HCT116 (cell line): ENCODE measurements at regions not wholly inside any gene's neighbourhood (a gene's known extent, or its start where the extent isn't known, plus 50 kb on each side); places are given as distances from the start of the nearest gene placed in this dataset.

ENCODE experiments used
- ATAC-seq: fragments of 200-7000 bp; cut with Tn5 transposase; 2 replicates; pipeline ENCODE4 v1.9.1; 2020; ENCODE audit warnings: mild to moderate bottlenecking, moderate library complexity
- BruUV-seq: library from RNA; stranded (reverse); fragments of 400-500 nt; replicated peaks from 2 replicates; lab custom pipeline; 2021; lab: Mats Ljungman, UMichigan
- CTCF ChIA-PET: fragments of 300-600 bp; sonication (Branson Sonifier 250); formaldehyde crosslinking; loops from one replicate; lab custom pipeline; 2021; ENCODE audit warnings: antibody characterized with exemption; lab: Charles Lee
- POLR2A ChIA-PET: fragments of 300-600, 350-600 bp; sonication (Branson Sonifier 250); formaldehyde crosslinking; loops from one replicate; lab custom pipeline; 2021; ENCODE audit warnings: antibody characterized with exemption; lab: Charles Lee
- RAD21 ChIA-PET, 2 experiments: fragments of 300-600 bp; sonication (Branson Sonifier 250); formaldehyde crosslinking; loops; one replicate each; lab custom pipeline; 2023; ENCODE audit warnings: low total read pairs in 2 of 2; ENCODE audit not compliant: uncharacterized antibody in 2 of 2, unreplicated experiment in 2 of 2, low non-redundant PET in 1 of 2; lab: Charles Lee
- DNase-seq: peaks from one replicate; pipeline ENCODE4 v3.0.0-alpha.2; 2010; ENCODE audit warnings: low read depth, low spot score
- H2AFZ ChIP-seq: fragments of 200-600 bp; shearing (Covaris generic), sonication (generic); 2 replicates; pipeline ENCODE4 v1.6.1; 2017; ENCODE audit warnings: low read depth, mixed run types, mixed read lengths, antibody characterized with exemption, low read length; ENCODE audit not compliant: poor library complexity, severe bottlenecking
- H3K27ac ChIP-seq: 2 replicates; pipeline ENCODE4 v1.5.1; 2012; ENCODE audit warnings: low read depth, low read length
- H3K27me3 ChIP-seq: fragments of 200-600 bp; sonication (generic); 2 replicates; pipeline ENCODE4 v1.6.1; 2016; ENCODE audit warnings: mixed run types, low read length, mixed read lengths; ENCODE audit not compliant: insufficient read depth
- H3K36me3 ChIP-seq, 2 experiments: fragments of 200-500 bp in 1 of 2; fragments of 200-600 bp in 1 of 2; sonication (Bioruptor generic) in 1 of 2; sonication (generic) in 1 of 2; 2 replicates each; pipeline versions ENCODE4 v1.5.1 to v1.6.1; 2014 to 2016; ENCODE audit warnings: low read length in 2 of 2, inconsistent platforms in 1 of 2, mixed read lengths in 1 of 2, mixed run types in 1 of 2; ENCODE audit not compliant: insufficient read depth in 2 of 2, control insufficient read depth in 1 of 2
- H3K4me1 ChIP-seq, 2 experiments: fragments of 200-600 bp in 1 of 2; sonication (generic) in 1 of 2; 2 replicates each; pipeline versions ENCODE4 v1.5.1 to v1.6.1; 2012 to 2017; ENCODE audit warnings: low read length in 2 of 2, inconsistent platforms in 1 of 2, mild to moderate bottlenecking in 1 of 2, mixed read lengths in 1 of 2, mixed run types in 1 of 2, moderate library complexity in 1 of 2; ENCODE audit not compliant: insufficient read depth in 2 of 2, control insufficient read depth in 1 of 2
- H3K4me2 ChIP-seq: fragments of 200-600 bp; sonication (generic); 2 replicates; pipeline ENCODE4 v1.6.1; 2017; ENCODE audit warnings: mixed run types, low read length, mixed read lengths
- H3K4me3 ChIP-seq, 2 experiments: fragments of 200-600 bp in 1 of 2; sonication (generic) in 1 of 2; replicated peaks in 1 of 2; 2 replicates each; pipeline ENCODE4 v1.5.1; 2011 to 2016; ENCODE audit warnings: low read length in 2 of 2, control low read depth in 1 of 2, low read depth in 1 of 2, mild to moderate bottlenecking in 1 of 2, mixed read lengths in 1 of 2, mixed run types in 1 of 2
- H3K79me2 ChIP-seq: fragments of 200-600 bp; sonication (generic); 2 replicates; pipeline ENCODE4 v1.6.1; 2017; ENCODE audit warnings: mild to moderate bottlenecking, mixed run types, low read length, moderate library complexity, mixed read lengths; ENCODE audit not compliant: insufficient read depth
- H3K9ac ChIP-seq: fragments of 200-600 bp; sonication (generic); 2 replicates; pipeline ENCODE4 v1.6.1; 2016; ENCODE audit warnings: low read length, mixed read lengths
- H3K9me2 ChIP-seq: fragments of 200-600 bp; sonication (generic), shearing (Covaris generic); 2 replicates; pipeline ENCODE4 v1.6.1; 2017; ENCODE audit warnings: mixed run types, mild to moderate bottlenecking, moderate library complexity; ENCODE audit not compliant: insufficient read depth
- H3K9me3 ChIP-seq, 2 experiments: fragments of 200-500 bp in 1 of 2; fragments of 200-600 bp in 1 of 2; sonication (Bioruptor generic) in 1 of 2; sonication (generic) in 1 of 2; 2 replicates each; pipeline ENCODE4 v1.6.1; 2014 to 2017; ENCODE audit warnings: low read length in 2 of 2, mixed read lengths in 2 of 2, inconsistent platforms in 1 of 2, low read depth in 1 of 2, mild to moderate bottlenecking in 1 of 2, mixed run types in 1 of 2, moderate library complexity in 1 of 2; ENCODE audit not compliant: control insufficient read depth in 1 of 2, insufficient read depth in 1 of 2
- H4K20me1 ChIP-seq: fragments of 200-600 bp; sonication (generic), shearing (Covaris generic); 2 replicates; pipeline ENCODE4 v1.6.1; 2017; ENCODE audit warnings: mixed run types, mild to moderate bottlenecking, moderate library complexity; ENCODE audit not compliant: insufficient read depth
- ATF3 ChIP-seq: IDR thresholded peaks from 2 replicates; pipeline ENCODE4 v1.6.1; 2012
- CEBPB ChIP-seq: IDR thresholded peaks from 2 replicates; pipeline ENCODE4 v1.6.1; 2012; ENCODE audit warnings: low read depth
- EGR1 ChIP-seq: IDR thresholded peaks from 2 replicates; pipeline ENCODE4 v1.6.1; 2012; ENCODE audit warnings: low read depth
- EZH2 ChIP-seq: fragments of 200-600 bp; sonication (generic); IDR thresholded peaks from 2 replicates; pipeline ENCODE4 v1.6.1; 2017; ENCODE audit warnings: antibody characterized with exemption, mixed run types
- FOSL1 ChIP-seq: IDR thresholded peaks from 2 replicates; pipeline ENCODE4 v1.6.1; 2012; ENCODE audit warnings: low read depth
- SIN3A ChIP-seq: IDR thresholded peaks from 2 replicates; pipeline ENCODE4 v1.6.1; 2012; ENCODE audit warnings: low read depth
- SP1 ChIP-seq: IDR thresholded peaks from 2 replicates; pipeline ENCODE4 v1.6.1; 2012; ENCODE audit warnings: low read depth
- YY1 ChIP-seq: IDR thresholded peaks from 2 replicates; pipeline ENCODE4 v1.6.1; 2011; ENCODE audit warnings: low read length, low read depth, moderate library complexity, mild to moderate bottlenecking; ENCODE audit not compliant: insufficient replicate concordance; ENCODE audit errors: extremely low read depth
- ZBTB33 ChIP-seq: IDR thresholded peaks from 2 replicates; pipeline ENCODE4 v1.6.1; 2011; ENCODE audit warnings: mild to moderate bottlenecking, low read length, moderate library complexity; ENCODE audit not compliant: insufficient replicate concordance; ENCODE audit errors: extremely low read depth
- ZFX ChIP-seq: fragments of 450-650 bp; IDR thresholded peaks from 2 replicates; pipeline ENCODE4 v1.6.1; 2017
- ZNF274 ChIP-seq: fragments of 200-500 bp; sonication (Bioruptor generic); IDR thresholded peaks from 2 replicates; pipeline ENCODE4 v1.6.1; 2014; ENCODE audit warnings: mild to moderate bottlenecking, low read depth, low read length, inconsistent platforms
- intact Hi-C: fragments of 100-400 bp; cut with micrococcal nuclease; formaldehyde crosslinking; loops from 2 replicates; pipeline ENCODE4 v1.10.0; 2022
- TF ChIP-seq, protein P1 (sequence below), 3 experiments: fragments of 200-600 bp in 1 of 3; sonication (generic) in 1 of 3; IDR thresholded peaks in 2 of 3; conservative IDR thresholded peaks in 1 of 3; 2 replicates each; pipeline ENCODE4 v1.5.1; 2012 to 2017; ENCODE audit warnings: low read depth in 2 of 3, low read length in 2 of 3, antibody characterized with exemption in 1 of 3, borderline replicate concordance in 1 of 3, control low read depth in 1 of 3, mild to moderate bottlenecking in 1 of 3, mixed read lengths in 1 of 3, mixed run types in 1 of 3, moderate library complexity in 1 of 3; ENCODE audit not compliant: insufficient read depth in 1 of 3
- TF ChIP-seq, protein P2 (sequence below): IDR thresholded peaks from 2 replicates; pipeline ENCODE4 v1.6.1; 2012
- TF ChIP-seq, protein P3 (sequence below): IDR thresholded peaks from 2 replicates; pipeline ENCODE4 v1.6.1; 2012; ENCODE audit warnings: low read depth

DNA sequence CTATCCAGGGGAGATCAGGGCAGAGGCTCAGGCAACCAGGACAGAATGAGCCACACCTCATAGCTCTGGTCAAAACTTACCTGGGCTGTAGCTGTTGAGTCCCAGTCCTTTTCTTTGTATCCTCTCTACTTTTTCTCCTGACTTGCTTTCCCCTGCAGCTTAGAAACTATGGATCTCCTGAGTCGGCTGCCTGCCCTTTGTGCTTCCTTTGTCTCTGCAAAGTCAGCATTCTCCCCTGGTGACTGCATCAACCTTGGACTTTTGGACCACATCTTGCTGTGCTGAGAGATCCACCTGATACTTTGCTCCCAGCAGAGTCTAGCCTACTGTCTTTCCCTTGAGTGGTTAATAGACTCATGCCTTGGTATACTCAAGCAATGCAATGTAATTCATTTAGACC is 353.3 kb downstream of the SIPA1L2 start (continued):
- no peak for TF ChIP-seq ZBTB33
- TF ChIP-seq, all 23 proteins: peak for 0

DNA sequence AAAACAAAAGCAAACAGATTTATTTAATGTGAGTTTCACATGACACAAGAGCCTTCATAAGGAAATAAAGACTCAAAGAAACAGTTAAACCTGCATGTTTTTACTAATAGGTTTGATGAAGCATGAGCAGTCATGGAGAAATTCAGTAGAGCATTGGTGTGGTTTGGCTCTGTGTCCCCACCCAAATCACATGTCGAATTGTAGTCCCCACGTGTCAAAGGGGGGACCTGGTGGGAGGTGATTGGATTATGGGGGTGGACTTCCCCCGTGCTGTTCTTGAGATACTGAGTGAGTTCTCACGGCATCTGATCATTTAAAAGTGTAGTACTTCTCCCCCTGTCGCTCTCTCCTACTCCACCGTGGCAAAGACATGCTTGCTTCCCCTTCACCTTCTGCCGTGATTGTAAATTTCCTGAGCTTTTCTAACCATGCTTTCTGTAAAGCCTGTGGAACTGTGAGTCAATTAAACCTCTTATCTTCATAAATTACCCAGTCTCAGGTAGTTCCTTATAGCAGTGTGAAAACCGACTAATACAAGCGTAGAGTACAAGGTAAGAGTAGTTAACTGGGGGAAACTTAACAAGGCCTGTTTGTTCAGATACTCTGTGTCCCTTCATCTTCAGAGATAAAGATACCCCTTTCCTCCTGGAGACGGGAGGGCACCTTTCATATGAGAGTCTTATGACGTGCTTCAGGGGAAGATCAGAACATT is 354.8 kb downstream of the SIPA1L2 start:
- intact Hi-C loops: no loop called here
- no TSS peak for BruUV-seq
- POLR2A ChIA-PET: no interaction called here
- no peak for TF ChIP-seq ZNF274
- no peak for TF ChIP-seq SIN3A
- TF ChIP-seq, protein P1, sequence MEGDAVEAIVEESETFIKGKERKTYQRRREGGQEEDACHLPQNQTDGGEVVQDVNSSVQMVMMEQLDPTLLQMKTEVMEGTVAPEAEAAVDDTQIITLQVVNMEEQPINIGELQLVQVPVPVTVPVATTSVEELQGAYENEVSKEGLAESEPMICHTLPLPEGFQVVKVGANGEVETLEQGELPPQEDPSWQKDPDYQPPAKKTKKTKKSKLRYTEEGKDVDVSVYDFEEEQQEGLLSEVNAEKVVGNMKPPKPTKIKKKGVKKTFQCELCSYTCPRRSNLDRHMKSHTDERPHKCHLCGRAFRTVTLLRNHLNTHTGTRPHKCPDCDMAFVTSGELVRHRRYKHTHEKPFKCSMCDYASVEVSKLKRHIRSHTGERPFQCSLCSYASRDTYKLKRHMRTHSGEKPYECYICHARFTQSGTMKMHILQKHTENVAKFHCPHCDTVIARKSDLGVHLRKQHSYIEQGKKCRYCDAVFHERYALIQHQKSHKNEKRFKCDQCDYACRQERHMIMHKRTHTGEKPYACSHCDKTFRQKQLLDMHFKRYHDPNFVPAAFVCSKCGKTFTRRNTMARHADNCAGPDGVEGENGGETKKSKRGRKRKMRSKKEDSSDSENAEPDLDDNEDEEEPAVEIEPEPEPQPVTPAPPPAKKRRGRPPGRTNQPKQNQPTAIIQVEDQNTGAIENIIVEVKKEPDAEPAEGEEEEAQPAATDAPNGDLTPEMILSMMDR (IDR thresholded peaks at IDR 0.05 in 2 of 3, conservative IDR thresholded peaks at IDR 0.05 in 1 of 3; ENCODE audit: borderline replicate concordance in 1 of 3, insufficient read depth in 1 of 3, low read depth in 2 of 3, low read length in 2 of 3): no peak
- no peak for TF ChIP-seq ATF3
- no peak for TF ChIP-seq YY1
- no peak for TF ChIP-seq EZH2
- no peak for TF ChIP-seq ZFX
- no peak for TF ChIP-seq EGR1
- no peak for TF ChIP-seq SP1
- TF ChIP-seq FOSL1: no peak
- TF ChIP-seq, protein P2, sequence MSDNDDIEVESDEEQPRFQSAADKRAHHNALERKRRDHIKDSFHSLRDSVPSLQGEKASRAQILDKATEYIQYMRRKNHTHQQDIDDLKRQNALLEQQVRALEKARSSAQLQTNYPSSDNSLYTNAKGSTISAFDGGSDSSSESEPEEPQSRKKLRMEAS: no peak
- TF ChIP-seq CEBPB: no peak
- TF ChIP-seq, protein P3, sequence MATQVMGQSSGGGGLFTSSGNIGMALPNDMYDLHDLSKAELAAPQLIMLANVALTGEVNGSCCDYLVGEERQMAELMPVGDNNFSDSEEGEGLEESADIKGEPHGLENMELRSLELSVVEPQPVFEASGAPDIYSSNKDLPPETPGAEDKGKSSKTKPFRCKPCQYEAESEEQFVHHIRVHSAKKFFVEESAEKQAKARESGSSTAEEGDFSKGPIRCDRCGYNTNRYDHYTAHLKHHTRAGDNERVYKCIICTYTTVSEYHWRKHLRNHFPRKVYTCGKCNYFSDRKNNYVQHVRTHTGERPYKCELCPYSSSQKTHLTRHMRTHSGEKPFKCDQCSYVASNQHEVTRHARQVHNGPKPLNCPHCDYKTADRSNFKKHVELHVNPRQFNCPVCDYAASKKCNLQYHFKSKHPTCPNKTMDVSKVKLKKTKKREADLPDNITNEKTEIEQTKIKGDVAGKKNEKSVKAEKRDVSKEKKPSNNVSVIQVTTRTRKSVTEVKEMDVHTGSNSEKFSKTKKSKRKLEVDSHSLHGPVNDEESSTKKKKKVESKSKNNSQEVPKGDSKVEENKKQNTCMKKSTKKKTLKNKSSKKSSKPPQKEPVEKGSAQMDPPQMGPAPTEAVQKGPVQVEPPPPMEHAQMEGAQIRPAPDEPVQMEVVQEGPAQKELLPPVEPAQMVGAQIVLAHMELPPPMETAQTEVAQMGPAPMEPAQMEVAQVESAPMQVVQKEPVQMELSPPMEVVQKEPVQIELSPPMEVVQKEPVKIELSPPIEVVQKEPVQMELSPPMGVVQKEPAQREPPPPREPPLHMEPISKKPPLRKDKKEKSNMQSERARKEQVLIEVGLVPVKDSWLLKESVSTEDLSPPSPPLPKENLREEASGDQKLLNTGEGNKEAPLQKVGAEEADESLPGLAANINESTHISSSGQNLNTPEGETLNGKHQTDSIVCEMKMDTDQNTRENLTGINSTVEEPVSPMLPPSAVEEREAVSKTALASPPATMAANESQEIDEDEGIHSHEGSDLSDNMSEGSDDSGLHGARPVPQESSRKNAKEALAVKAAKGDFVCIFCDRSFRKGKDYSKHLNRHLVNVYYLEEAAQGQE: no peak

More for the DNA sequence above, 354.8 kb downstream of the SIPA1L2 start:
- Histone ChIP-seq H3K9me3 (no peaks in the 10 kb centered on the region), H3K27ac (no peak overlapping the region), H3K27me3 (no peaks in the 10 kb centered on the region), H3K9ac (no peak overlapping the region), H3K4me1 (no peaks in the 10 kb centered on the region), H3K79me2 (no peaks in the 10 kb centered on the region), H4K20me1 (no peaks in the 10 kb centered on the region), H3K4me3 (no peak overlapping the region), H3K9me2 (no peaks in the 10 kb centered on the region), H3K4me2 (no peak overlapping the region), H3K36me3 (no peaks in the 10 kb centered on the region), H2AFZ (no peak overlapping the region)
- ATAC-seq (no peak), DNase-seq (no peak)
- ChIA-PET RAD21 (no interaction called here), CTCF (no interaction called here)
